HPDE6-E6E7 (cell line): ENCODE measurements at regions not wholly inside any gene's neighbourhood (a gene's known extent, or its start where the extent isn't known, plus 50 kb on each side); places are given as distances from the start of the nearest gene placed in this dataset.
"Not testable (repeated sequence)": the region's sequence is repeated elsewhere in the genome, so short reads cannot be mapped to it uniquely, and the experiment has no call there.

Source experiments
- DNase-seq: peaks from one replicate; pipeline ENCODE4 v3.0.0; 2011; ENCODE audit warnings: missing footprints; ENCODE audit errors: extremely low spot score

GRCh38 chr4:49154308-49155103 is 168.4 kb downstream of the CWH43 start:
- not testable (repeated sequence) for DNase-seq

DNA sequence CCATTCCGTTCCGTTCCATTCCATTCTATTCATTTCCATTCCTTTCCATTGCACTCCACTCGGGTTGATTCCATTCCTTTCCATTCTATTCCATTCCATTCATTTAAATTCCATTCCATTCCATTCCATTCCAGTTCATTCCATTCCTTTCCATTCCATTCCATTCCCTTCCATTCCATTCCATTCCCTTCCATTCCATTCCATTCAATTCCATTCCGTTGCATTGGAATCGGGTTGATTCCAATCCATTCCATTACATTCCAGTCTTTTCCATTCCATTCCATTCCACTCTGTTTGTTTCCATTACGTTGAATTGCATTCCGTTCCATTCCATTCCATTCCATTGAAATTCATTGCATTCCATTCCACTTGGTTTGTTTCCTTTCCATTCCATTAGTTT is 169.2 kb downstream of the CWH43 start:
- DNase-seq, result not testable (repeated sequence)

DNA sequence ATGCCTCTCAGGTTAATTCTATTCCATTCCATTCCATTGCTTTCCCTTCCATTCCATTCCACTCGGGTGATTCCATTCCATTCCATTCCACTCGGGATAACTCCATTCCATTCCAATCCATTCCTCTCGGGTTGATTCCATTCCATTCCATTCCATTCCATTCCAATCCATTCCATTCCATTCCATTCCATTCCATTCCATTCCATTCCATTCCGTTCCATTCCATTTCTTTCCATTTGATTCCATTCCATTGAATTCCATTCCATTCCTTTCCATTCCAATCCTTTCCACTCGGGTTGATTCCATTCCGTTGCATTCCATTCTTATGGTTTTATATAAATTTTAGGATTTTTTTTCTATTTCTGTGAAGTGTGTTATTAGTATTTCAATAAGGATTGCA is 170.2 kb downstream of the CWH43 start:
- not testable (repeated sequence) for DNase-seq

DNA sequence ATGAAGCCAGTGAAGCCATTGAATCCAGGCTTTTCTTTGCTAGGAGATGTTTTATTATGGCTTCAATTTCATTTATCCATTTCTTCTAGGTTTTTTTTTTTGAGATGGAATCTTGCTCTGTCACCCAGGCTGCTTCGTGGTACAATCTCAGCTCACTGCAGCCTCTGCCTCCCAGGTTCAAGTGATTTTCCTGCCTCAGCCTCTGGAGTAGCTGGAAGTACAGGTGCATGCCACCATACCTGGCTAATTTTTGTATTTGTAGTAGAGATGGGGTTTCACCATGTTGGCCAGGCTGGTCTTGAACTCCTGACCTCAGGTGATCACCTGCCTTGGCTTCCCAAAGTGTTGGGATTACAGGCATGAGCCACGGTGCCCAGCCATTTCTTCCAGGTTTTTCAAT is 171.6 kb downstream of the CWH43 start:
- not testable (repeated sequence) for DNase-seq

GRCh38 chr4:49161111-49161541 is 175.1 kb downstream of the CWH43 start:
- not testable (repeated sequence) for DNase-seq

GRCh38 chr4:49164916-49165315 is 178.8 kb downstream of the CWH43 start:
- DNase-seq, result not testable (repeated sequence)

DNA sequence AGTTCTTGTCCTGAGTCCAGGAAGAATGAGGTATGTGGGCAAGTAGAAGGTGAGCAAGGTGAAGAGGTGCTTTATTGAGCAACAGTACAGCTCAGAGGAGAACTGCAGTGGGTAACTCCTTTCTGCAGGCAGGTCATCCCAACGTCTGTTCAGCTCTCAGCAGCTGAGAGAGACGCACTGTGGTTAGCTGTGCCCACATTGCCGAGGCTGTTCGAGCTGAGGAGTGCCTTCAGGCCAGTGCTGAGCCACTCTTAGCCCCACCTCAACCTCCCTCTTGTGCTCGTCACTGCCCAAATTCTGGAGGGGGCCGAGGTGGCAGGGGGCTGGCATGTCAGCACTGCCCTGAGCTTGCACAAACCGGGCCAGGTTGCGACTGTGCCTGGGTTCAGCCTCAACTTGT is 191.8 kb downstream of the CWH43 start:
- DNase-seq, result not testable (repeated sequence)

GRCh38 chr4:49181088-49181487 is 195.0 kb downstream of the CWH43 start:
- not testable (repeated sequence) for DNase-seq

GRCh38 chr4:49211396-49212194 is 225.5 kb downstream of the CWH43 start:
- not testable (repeated sequence) for DNase-seq

DNA sequence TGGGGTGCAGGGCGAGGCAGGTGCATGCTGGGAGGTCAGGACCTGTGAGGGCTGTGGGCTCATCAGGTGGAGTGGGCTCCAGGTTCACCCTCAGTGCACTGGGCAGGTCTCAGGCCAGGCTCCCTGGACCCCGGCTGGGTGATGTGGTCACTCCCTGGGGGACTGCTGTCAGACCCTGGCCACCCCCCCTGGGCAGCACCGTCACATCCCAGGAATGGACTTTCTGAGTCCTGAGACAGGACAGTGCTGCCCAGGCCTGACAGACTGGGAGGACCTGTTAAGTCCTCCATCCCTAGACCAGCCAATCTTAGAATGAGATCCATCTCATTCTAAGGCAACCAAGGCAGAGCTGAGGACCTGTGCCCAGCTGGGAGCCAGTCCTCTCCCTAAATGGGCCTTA is 227.2 kb downstream of the CWH43 start:
- not testable (repeated sequence) for DNase-seq

- not testable (repeated sequence) for DNase-seq
Measured at GRCh38 chr4:49213750-49214149, 227.7 kb downstream of the CWH43 start.

GRCh38 chr4:49214453-49215081 is 228.5 kb downstream of the CWH43 start:
- DNase-seq, result not testable (repeated sequence)

- not testable (repeated sequence) for DNase-seq
Measured at GRCh38 chr4:49215082-49215479, 229.0 kb downstream of the CWH43 start.

DNA sequence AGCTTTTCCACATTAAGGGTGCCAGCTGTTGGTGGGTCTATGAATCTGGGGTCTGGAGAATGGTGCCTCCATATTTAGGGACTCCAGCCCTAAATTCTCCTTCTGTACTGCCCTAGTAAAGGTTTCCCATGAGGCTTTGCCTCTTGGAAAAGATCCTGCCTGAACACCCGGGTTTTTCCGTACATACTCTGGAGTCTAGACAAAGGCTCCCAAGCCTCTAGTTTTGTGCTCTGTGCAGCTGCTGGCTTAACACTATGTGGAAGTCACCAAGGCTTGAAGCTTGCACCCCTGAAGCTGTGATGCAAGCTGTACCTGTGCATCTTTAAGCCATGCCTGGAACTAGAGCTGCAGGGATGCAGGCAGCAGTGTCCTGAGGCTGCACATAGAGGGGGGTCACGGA is 230.5 kb downstream of the CWH43 start:
- not testable (repeated sequence) for DNase-seq

DNA sequence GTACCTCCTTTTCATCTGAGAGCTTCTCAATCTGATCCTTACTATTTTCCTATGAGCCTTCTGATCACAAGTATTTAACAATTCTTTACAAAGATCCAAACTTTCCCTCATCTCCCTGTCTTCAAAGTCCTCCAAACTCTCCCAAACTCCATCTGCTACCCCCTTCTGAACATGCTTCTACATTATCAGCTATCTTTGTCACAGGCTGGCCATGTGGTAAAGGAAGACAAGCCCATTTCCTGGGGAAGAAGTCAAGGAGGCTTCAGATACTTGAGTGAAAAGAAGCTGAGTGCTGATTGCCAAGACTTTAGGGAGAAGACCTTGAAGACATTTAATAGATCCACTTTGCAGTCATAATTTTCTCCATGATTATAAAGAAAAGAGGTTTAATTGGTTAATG is 231.4 kb downstream of the CWH43 start:
- no peak for DNase-seq

GRCh38 chr4:49218094-49218493 is 232.0 kb downstream of the CWH43 start:
- DNase-seq, result not testable (repeated sequence)

- not testable (repeated sequence) for DNase-seq
Measured at GRCh38 chr4:49218931-49219330, 232.9 kb downstream of the CWH43 start.

GRCh38 chr4:49219489-49220225 is 233.6 kb downstream of the CWH43 start:
- not testable (repeated sequence) for DNase-seq

DNA sequence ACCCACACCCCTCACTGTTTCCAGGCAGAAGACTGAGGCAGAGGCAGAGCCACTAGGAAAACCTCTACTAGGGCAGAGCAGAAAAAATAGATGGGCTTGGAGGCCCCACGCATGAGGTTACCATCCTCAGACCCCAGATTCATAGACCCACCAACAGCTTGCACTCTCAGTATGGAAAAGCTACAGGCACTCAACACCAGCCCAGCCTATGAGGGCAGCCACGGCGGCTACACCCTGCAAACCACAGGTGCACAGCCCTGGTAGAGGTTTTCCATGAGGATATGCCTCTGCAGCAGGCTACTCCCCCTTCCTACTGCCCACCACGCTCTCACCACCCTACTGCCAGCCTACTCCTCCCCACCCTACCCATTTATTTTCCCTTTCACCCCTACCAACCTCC is 235.1 kb downstream of the CWH43 start:
- no peak for DNase-seq

- DNase-seq, result not testable (repeated sequence)
Measured at GRCh38 chr4:49222810-49223209, 236.7 kb downstream of the CWH43 start.

- DNase-seq, result not testable (repeated sequence)
Measured at GRCh38 chr4:49226216-49226866, 240.3 kb downstream of the CWH43 start.
